ENCODE measurements at regions not wholly inside any gene's neighbourhood (a gene's known extent, or its start where the extent isn't known, plus 50 kb on each side); places are given as distances from the start of the nearest gene placed in this dataset.

GRCh38 chr14:87161502-87161901, 831.5 kb downstream of the GALC start:
- Mint-ChIP-seq H3K9me3 (peaks cover 2% of the 10 kb centered on the region), H3K4me3 (no peak overlapping the region), H3K36me3 (no peaks in the 10 kb centered on the region), H3K27ac (no peak overlapping the region), H3K4me1 (peaks cover 4% of the 10 kb centered on the region), H3K27me3 (ENCODE audit: insufficient read depth, low read depth) (no peaks in the 10 kb centered on the region)
- H3K27ac ChIP-seq: no peak overlapping the region
- no peak overlapping the region for H3K9ac ChIP-seq
- H3K4me3 ChIP-seq: no peak overlapping the region
- H3K79me2 ChIP-seq (ENCODE audit: low read depth): no peaks in the 10 kb centered on the region
- no peaks in the 10 kb centered on the region for H3F3A ChIP-seq (ENCODE audit: low read depth)
- no peak overlapping the region for H2AFZ ChIP-seq (replicated peaks)
- TF ChIP-seq EZH2phosphoT487 (IDR thresholded peaks at IDR 0.05) (no peak), EZH2 (IDR thresholded peaks at IDR 0.05) (no peak), CTCF (IDR thresholded peaks at IDR 0.05) (no peak)
- H4K20me1 ChIP-seq (ENCODE audit: low read depth): no peaks in the 10 kb centered on the region
- no peaks in the 10 kb centered on the region for H3K9me3 ChIP-seq (ENCODE audit: low read depth)
- peaks cover 100% of the 10 kb centered on the region for H3K27me3 ChIP-seq
- DNase-seq (ENCODE audit: low spot score): no peak
- H3K36me3 ChIP-seq: no peaks in the 10 kb centered on the region
- no peak overlapping the region for H3K4me2 ChIP-seq
- peaks cover 6% of the 10 kb centered on the region for H3K4me1 ChIP-seq

- Histone ChIP-seq H3K36me3 (no peaks in the 10 kb centered on the region), H3K4me1 (peaks cover 6% of the 10 kb centered on the region), H3K9ac (no peak overlapping the region), H4K20me1 (ENCODE audit: low read depth) (no peaks in the 10 kb centered on the region), H3K9me3 (ENCODE audit: low read depth) (no peaks in the 10 kb centered on the region), H3K27me3 (peaks cover 100% of the 10 kb centered on the region), H3F3A (ENCODE audit: low read depth) (no peaks in the 10 kb centered on the region), H3K4me3 (no peak overlapping the region), H3K79me2 (ENCODE audit: low read depth) (no peaks in the 10 kb centered on the region), H2AFZ (replicated peaks) (no peak overlapping the region), H3K27ac (no peak overlapping the region), H3K4me2 (no peak overlapping the region)
- Mint-ChIP-seq H3K36me3 (no peaks in the 10 kb centered on the region), H3K9me3 (peaks cover 2% of the 10 kb centered on the region), H3K27me3 (ENCODE audit: insufficient read depth, low read depth) (no peaks in the 10 kb centered on the region), H3K4me3 (no peak overlapping the region), H3K27ac (no peak overlapping the region), H3K4me1 (peaks cover 4% of the 10 kb centered on the region)
- DNase-seq (ENCODE audit: low spot score): no peak
- TF ChIP-seq EZH2 (IDR thresholded peaks at IDR 0.05): no peak
- no peak for TF ChIP-seq EZH2phosphoT487 (IDR thresholded peaks at IDR 0.05)
- no peak for TF ChIP-seq CTCF (IDR thresholded peaks at IDR 0.05)
Measured at GRCh38 chr14:87160989-87161388, 832.0 kb downstream of the GALC start.

- no peak overlapping the region for H3K27ac Mint-ChIP-seq
- Histone ChIP-seq H3K9ac (no peak overlapping the region), H3K4me1 (peaks cover 6% of the 10 kb centered on the region), H3K9me3 (ENCODE audit: low read depth) (no peaks in the 10 kb centered on the region), H4K20me1 (ENCODE audit: low read depth) (no peaks in the 10 kb centered on the region), H3K4me2 (no peak overlapping the region), H2AFZ (replicated peaks) (no peak overlapping the region), H3K79me2 (ENCODE audit: low read depth) (no peaks in the 10 kb centered on the region), H3K27ac (no peak overlapping the region), H3K4me3 (no peak overlapping the region), H3F3A (ENCODE audit: low read depth) (no peaks in the 10 kb centered on the region), H3K36me3 (no peaks in the 10 kb centered on the region), H3K27me3 (peaks cover 100% of the 10 kb centered on the region)
- TF ChIP-seq EZH2phosphoT487 (IDR thresholded peaks at IDR 0.05) (no peak), EZH2 (IDR thresholded peaks at IDR 0.05) (no peak), CTCF (IDR thresholded peaks at IDR 0.05) (no peak)
- H3K36me3 Mint-ChIP-seq: peaks cover 2% of the 10 kb centered on the region
- H3K4me1 Mint-ChIP-seq: peaks cover 4% of the 10 kb centered on the region
- H3K9me3 Mint-ChIP-seq: peaks cover 2% of the 10 kb centered on the region
- DNase-seq (ENCODE audit: low spot score): no peak
- H3K4me3 Mint-ChIP-seq: no peak overlapping the region
- no peaks in the 10 kb centered on the region for H3K27me3 Mint-ChIP-seq (ENCODE audit: insufficient read depth, low read depth)
Measured at GRCh38 chr14:87158283-87158682, 834.7 kb downstream of the GALC start.

Measured in neural progenitor cell (in vitro differentiated cells).